ENCODE measurements at regions not wholly inside any gene's neighbourhood (a gene's known extent, or its start where the extent isn't known, plus 50 kb on each side); places are given as distances from the start of the nearest gene placed in this dataset.

DNA sequence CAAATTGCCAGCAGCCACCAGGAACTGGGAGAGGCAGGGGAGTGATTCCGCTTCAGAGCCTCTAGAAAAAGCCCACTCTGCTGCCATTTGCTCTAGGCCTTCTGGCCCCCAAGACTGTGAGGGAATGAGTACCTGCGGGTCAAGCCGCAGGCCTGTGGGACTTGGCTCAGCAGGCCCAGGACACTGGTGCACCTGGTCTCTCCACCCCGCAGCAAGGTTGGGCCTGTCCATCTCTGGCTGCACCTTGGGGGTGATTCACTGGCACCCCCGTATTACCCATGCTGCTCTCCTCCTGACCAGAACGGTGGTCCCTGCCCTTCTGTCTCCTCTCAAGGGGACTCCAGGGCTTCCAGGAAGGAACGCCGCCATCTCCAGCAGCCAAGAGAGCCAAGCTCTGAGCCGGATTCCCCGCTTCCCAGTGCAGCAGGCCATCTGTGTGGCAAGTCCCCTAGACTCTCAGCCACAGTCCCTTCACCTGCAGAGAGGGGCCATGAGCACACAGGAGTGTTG lies 78.4 kb upstream of the OLFM1 start:
- DNase-seq (ENCODE audit: low read depth) = peak; percentile 34

DNA sequence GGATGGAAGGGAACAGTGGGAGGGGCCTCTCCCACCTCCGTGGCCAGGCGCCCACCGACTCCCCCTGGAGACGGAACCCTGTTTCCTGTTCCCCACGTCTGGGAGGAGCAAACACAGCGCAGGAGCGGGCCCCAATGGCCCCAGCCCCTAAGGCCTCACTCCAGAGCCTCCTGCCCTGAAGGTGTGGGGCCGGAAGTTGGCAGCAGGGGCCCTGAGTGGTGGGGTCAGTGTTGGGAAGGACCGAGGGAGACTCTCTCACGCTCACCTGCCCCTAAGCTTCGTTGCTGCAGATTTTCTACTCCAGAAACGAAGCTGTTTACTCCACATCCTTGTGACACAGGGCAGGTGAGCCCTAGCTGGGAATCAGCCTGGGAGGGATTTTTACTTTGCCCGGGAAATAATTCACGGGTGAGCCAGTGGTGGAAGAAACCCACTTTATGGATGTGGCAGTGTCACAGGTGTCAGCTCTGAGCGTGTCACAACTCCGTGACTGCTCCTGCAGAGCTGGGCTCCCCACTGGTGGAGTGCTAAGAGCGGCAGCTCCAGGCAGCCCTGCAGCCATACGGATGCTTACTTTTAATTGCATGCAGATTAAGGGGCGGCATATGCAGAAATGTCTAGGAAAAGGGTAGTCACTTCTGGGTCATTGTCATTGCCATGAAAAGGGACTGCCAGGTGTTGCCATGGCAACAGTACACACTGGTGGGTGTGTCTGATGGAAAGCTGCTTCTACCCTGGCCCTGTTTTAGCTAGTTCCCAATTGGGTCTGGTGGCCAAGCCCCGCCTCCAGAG lies 77.5 kb upstream of the OLFM1 start:
- peak; percentile 70 for DNase-seq (ENCODE audit: low read depth)

DNA sequence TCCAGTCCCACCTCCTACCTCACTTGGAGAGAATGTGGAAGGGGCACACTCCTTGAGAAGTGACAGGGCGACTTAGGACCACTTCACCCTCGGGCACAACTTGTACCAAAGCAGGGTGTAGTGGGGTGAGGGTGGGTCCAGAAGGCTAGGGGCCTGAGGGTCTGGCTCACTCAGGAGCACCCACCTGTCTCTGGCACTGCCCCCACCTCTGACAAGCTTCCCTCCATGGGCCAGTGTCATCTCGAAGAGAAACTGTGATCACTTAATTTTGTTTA lies 76.9 kb upstream of the OLFM1 start:
- no peak for DNase-seq (ENCODE audit: low read depth)

DNA sequence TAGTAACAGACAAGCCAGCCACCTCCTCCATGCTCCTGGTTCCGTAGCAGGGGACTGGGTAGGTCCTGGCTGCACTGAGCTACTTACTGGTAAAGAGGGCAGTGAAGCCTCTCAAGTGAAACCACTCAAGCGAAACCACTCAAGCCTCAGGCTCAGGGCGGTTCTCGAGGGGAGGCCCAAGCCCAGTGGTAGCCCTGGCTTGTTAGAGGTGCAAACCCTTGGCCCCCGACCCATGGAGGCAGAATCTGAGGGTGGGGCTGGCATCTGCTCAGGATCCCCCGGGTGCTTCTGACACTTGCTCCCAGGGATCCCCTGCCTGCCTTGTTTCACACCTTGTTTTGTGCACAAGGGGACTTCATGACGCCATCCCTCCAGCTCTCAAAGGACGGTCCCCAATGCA lies 76.5 kb upstream of the OLFM1 start:
- DNase-seq (ENCODE audit: low read depth) = no peak

DNA sequence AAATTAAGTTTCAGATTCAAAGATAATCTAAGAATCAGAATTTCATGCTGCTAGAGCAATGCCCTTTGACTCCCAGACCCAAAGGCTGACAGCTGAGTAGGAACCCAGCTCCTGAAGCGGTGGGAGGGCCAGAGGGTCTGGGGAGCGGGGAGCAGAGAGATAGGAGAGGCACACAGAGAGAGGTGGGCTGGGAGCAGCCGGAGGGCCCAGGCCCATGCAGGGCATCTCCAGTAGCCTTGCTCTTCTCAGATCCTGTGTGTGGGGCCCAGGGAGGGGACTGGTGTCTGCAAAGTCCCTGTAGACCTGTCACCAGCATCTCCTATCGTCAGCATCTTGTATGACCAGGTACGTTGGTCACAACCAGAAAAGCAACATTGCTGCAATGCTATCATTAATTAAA lies 75.3 kb upstream of the OLFM1 start:
- no peak for DNase-seq (ENCODE audit: low read depth)

DNA sequence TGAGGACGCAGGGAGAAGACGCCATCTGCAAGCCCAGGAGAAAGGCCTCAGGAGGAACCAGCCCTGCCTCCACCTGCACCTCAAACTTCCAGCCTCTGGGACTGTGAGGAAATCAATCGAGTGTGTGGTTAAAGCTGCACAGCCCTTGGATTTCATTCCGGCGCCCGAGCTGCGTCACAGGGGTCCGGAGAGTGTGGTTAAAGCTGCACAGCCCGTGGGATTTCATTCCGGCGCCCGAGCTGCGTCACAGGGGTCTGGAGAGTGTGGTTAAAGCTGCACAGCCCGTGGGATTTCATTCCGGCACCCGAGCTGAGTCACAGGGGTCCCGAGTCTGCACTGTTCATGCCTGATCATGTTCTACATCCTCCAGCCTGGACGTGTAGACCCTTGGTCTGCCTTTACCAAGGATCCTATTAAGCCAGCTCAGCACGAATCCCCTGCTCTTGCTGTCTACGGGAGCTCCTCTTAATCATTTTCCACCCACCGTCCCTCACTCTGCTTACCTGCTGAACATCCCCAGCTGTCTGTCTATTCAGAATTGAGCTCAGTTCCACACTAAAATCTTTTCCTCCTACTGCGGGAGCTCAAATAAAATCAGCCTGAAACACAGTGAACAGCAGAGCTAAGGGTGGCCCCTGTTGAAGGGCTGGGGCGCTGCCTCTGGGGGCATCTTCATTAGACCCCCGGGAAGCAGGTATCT lies 73.0 kb upstream of the OLFM1 start:
- DNase-seq (ENCODE audit: low read depth) = peak; percentile 36

DNA sequence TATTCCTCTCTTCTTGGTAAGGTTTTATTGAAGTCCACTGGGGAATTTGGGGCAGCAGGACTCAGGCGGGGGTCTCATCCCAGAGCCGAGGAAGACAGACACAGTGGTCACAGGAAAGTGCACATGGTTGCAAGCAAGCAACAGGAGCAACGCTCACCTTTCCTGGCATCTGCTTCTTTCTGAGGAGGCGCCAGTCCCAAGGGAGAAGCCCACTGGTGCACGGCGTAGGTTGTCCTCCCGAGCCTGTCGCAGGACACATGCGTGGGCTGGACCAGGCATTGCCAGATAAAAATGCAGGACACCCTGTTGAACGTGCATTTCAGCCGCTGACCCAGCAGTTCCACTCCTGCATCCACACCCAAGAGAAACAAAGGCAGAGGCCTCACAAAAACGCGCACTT lies 72.4 kb upstream of the OLFM1 start:
- DNase-seq (ENCODE audit: low read depth) = no peak

DNA sequence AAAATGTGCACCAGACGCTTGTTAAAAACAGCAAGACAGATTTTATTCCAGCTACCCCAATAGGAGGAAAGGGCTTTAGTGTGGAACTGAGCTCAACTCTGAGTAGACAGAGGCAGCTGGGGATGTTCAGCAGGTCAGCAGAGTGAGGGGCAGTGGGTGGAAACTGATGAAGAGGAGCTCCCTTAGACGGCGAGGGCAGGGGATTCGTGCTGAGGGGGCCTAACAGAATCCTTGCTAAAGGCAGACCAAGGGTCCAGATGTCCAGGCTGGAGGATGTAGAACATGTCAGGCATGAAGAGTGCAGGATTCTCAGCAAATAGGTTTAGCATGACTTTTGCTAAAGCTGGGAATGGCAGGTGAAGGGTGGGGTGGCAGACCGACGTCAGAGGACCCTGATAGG lies 71.9 kb upstream of the OLFM1 start:
- no peak for DNase-seq (ENCODE audit: low read depth)

DNA sequence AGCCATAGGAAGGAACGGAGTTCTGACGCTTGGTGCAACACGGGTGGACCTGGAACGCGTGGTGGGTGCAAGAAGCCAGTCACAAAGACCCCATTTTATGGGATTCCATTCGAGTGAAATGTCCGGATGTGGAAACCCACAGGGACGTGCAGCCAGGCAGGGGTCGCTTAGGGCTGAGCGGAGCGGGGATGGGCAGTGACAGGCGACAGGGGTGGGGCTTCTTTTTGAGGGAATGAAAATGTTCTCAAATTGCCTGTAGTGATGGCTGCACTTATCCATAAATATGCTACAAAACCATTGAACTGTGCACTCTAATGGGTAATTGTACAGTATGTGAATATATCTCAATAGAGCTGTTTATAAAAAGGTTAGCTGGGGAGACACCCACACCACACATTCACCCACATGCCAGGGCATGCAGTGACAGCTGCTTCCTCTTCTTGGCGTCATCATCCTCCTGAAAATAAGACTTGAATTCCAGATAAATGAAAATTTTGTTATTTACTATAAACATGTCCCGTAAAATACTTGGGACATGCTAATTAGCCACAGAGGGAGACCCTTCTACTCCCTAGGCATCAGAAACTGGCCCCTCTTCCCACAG lies 71.3 kb upstream of the OLFM1 start:
- DNase-seq (ENCODE audit: low read depth) = no peak

DNA sequence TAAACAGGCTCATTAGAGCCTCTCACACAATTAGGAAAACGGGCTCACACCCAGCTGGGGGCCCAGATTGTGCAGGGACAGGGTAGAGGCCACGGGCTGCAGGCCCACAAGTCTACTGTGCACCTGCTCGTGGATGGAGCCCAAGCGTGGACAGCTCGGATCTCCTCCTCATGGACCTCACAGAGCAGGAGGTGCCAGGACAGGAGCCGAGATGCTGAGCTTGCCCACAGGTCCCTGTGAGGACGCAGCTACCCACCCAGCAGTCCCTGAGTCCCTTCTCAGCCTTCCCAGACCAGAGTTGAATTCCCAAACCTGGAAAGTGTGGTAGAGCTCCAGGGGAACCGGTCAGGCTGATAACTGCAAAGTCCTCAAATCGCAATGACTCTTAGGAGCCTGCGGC lies 70.6 kb upstream of the OLFM1 start:
- no peak for DNase-seq (ENCODE audit: low read depth)

DNA sequence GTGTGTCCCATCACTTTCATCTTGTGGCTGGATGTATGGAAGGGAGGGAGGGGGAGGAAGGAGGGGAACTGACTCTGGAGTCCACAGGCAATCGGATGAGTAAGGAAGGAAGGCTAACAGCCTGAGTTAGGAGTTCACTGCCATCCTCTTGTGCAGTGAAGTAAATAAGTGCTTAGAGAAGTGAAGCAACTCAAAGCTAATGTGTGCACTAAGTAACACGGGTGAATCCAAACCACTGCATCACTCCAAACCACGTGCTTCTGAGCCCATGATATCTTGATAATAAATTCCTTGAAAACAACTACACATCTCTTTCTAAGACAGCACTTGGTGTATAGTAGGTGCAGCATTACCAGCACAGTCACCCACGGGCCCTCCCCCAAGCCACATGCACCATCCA lies 69.6 kb upstream of the OLFM1 start:
- no peak for DNase-seq (ENCODE audit: low read depth)

DNA sequence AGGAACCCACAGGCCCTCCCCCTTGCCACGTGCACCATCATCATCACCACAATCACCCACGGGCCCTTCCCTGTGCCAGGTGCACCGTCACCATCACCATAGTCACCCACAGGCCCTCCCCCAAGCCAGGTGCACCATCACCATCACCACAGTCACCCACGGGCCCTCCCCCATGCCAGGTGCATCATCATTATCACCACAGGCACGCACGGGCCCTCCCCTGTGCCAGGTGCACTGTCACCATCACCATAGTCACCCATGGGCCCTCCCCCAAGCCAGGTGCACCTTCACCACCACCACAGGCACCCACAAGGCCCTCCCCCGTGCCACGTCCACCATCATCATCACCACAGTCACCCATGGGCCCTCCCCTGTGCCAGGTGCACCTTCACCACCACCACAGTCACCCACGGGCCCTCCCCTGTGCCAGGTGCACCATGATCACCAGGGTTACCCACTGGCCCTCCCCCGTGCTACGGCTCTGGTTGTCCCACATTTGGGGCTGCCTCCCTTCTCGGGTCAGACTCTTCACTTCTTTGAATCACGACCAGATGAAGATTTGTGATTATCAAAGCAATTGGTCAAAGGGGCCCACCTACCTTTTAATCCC lies 69.1 kb upstream of the OLFM1 start:
- no peak for DNase-seq (ENCODE audit: low read depth)

DNA sequence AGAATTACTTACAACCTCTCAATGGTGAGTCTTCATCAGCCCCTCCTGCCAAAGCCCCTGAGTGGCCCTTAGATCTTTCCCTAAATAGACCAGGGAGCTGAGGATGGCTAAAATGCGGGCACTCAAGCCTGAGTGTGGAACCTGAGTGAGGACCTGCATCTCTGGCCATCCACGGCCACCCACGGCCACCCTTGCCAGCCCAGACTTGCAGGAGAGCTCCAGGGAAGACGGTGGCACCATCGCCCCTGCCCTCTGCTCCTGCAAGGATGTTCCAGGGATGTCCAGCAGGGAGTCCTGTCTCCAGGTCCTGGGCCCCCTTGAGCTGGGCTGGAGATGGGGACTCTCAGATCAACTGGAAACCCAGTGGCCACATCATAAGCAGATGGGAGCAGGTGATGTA lies 68.2 kb upstream of the OLFM1 start:
- no peak for DNase-seq (ENCODE audit: low read depth)

DNA sequence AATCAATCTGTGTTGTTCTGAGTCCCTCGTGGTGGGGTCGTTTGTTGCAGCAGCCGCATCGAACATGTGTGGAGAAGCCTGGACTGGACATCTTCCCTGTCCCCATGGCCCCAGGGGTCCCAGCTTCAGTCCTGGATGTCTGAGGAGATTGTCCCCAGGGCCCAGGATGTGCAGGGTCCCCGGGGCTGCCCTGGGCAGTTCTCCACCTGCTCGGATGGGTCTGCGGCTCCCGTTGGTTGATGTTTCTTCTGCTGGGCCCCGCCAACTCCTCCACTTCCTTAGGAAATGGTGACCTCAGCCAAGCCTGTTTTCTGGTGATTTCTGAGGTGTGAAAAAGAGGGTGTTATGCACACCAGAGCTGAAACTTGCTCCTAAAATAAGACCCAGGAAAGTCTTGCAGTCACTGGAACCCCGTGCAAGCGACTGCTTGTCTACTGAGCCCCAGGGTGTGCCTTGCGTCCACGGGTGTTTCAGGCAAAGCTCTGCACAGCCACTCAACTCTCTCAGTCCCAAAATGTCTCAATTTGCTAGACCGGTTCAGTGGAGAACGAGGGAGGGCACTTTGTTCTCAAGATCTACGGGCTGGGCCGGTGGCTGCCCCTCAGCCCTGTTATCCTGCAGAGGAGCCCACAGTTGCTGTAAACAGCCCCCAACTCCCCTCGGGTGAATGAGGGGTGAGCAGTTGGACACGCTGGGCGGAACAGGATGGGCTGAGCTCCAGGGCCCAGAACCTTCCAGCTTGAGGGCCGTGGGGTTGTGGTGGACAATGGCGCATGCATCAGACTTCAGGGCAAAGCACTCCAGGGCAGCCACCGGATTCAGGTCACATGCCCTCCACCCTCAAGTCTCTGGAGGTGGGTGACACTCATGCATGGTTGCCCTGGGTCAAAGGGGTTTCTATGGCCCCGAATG lies 66.7 kb upstream of the OLFM1 start:
- DNase-seq (ENCODE audit: low read depth) = no peak

DNA sequence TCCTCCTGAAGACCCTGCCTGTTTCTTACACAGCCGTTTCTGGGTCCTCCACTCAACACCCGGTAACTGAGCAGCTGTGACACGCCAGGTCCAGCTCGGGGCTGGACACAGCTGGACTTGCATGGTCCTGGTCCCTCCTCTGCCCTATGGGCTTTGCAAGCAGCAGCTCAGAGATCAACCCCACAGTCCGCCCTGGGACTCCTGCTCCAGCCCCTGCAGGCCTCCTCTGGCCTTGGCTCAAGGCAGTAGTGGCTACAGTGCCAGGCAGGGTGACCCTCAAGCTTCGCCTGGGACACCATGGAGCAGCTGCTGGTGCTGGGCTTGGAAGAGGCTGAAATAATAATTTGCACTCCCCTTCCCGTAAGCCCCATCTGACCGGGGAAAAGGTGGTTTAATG lies 66.1 kb upstream of the OLFM1 start:
- no peak for DNase-seq (ENCODE audit: low read depth)

DNA sequence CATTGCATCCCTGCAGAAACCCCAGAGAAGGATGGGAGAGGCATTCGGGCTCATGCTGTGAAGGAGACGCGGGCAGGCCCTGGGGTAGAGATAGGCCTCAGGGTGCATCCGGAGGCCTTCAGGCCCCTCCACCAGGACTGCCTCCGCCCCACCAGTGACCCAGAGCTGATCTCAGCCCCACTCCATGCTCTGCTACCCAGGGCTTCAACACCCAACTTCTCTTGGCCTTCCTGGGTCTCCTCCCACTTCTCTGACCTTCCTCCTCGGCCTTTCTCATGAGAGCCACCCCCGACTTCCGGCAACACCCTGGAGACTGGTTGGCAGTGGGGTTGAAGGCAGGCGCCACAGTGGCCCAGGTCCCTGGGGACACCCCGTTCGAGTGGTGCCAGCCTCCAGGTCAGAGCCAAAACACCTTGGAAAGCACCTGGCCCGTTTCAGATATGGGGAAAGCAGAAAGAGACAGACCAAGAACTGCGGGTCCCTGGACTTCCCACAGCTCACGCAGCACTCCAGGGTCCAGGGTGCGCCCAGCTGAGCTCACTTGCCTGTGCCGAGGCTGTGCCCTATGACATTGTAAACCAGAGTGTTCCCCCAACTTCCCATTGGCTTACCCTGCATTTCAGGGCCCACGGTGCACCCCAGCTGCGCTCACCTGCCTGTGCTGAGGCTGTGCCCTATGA lies 65.1 kb upstream of the OLFM1 start:
- no peak for DNase-seq (ENCODE audit: low read depth)

DNA sequence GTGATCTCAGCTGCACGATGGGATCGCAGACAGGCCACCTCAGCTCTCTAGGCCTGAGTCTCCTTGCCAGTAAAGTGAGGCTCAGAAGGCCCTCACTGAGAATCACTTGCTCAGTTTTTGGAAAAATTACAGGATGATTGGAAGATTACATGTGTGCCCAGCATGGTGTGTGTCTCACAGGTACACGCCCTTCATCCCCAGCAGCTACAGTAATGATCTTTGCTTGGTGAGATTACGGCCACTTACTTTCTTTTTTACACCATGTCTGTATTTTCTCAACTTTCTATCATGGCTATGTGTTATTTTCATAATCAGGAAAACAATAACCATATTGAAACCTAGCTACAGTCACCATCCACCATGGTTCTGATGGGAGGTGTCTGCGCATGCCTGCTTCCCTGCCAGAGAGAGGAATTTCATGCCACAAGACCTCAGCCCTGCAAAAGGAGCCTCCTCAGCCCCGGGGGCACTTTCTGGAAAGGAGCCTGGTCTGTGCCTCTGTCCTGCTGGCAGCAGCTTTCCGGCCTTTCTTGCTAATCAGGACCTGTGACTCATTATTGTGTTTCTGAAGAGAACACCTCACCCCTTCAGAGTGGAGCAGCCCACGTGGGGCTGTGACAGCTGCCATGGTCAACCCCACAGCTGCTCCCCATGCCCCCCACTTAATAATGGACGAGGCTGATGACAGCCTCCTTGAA lies 64.2 kb upstream of the OLFM1 start:
- DNase-seq (ENCODE audit: low read depth) = peak; percentile 94

DNA sequence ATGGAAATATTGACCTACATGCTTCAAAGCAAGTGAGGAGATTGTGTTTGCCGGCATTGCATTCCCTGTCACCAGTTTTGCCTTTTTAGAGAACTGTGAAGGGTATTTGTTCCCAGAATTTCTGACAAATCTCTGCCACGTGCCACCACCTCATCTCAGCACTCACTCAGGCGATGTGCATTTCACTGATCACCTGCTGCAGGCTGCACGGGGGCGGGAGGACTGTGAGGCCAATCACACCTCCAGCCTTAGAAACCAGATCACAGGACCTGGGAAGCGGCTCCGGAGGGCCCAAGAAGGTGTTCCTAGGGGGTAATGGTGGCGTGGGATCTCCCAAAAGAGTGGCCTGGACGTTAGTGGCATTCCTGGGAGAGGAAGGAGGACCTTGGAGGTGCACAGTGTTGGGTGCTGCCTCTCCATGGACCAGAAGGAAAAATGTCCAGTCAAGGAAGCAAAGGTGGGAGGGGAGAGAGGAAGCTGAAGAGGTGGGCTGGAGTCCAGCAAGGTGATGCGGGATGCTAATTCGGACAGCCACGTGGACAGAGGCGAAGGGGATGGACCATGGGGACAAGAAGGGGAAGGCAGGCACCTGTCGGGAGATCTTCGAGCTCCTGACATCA lies 63.6 kb upstream of the OLFM1 start:
- DNase-seq (ENCODE audit: low read depth) = no peak

DNA sequence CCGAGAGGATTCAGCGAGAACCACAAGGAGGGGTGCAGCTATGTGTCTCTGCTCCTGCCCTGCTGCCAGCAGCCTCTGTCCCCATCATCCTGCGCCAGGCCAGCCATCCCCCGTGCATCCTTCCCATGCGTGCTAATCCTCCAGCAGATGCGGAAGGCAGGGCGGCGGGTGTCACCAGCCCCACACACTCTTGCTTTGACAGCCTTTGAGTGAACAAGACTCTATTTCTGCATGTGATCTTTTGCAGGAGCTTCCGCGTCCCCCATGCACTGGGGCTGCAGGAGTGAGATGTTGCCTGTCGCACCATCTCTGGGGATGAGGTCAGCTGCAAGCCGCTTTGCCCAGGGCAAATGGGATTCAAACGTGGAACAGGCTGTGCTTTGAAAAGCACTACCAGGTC lies 58.0 kb upstream of the OLFM1 start:
- no peak for DNase-seq (ENCODE audit: low read depth)
